Left hindlimb (tissue), 1 donor: ENCODE measurements at regions not wholly inside any gene's neighbourhood (a gene's known extent, or its start where the extent isn't known, plus 50 kb on each side); places are given as distances from the start of the nearest gene placed in this dataset.
"Not testable (repeated sequence)": the region's sequence is repeated elsewhere in the genome, so short reads cannot be mapped to it uniquely, and the experiment has no call there.

Source experiments
- DNase-seq: peaks from one replicate; pipeline ENCODE4 v3.0.0-alpha.2; 2018

DNA sequence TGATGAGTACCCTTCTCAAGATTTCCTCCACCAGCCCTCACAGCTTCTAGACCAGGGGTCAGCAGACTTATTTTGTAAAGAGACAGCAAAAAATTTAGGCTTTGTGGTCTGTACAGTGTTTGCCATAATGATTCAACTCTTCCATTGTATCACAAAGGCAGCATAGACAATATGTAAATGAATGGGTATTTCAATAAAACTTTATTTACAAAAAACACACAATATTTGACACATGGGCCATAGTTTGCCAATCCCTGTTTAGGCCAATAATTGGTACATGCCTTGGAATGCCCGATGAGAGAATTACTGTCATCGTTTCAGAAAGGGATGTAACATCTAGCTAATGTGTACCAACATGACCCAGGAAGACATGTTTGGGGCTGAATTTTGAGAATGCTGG is 178.9 kb upstream of the GALNT2 start:
- DNase-seq = no peak

GRCh38 chr1:229888561-229889001 is 178.5 kb upstream of the GALNT2 start:
- no peak for DNase-seq

DNA sequence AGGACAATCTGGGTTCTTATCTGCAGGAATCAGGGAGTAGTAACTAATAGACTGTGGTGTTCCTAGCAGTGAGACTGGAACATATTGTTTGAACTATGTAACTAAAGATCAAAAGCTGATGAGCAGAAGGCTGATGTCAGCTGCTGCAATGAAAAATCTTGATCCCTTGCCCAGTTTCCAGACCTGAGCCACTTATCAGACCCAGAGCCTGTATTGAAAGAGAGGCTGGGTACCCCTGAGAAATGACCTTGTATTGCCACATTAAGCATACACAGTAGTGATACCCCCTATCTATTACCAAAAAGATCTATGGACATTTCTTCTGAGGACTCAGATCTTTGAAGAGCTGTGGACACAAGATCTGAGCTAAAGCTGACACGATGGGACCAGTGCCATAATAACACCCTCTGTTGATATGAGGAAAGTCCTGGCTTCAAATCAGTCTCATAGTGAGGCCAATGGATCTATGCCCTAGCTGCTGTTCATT is 178.0 kb upstream of the GALNT2 start:
- no peak for DNase-seq

- no peak for DNase-seq
These were observed 175.8 kb upstream of the GALNT2 start for GRCh38 chr1:229891227-229891626.

- DNase-seq = no peak
These were observed 174.4 kb upstream of the GALNT2 start for GRCh38 chr1:229892515-229893117.

DNA sequence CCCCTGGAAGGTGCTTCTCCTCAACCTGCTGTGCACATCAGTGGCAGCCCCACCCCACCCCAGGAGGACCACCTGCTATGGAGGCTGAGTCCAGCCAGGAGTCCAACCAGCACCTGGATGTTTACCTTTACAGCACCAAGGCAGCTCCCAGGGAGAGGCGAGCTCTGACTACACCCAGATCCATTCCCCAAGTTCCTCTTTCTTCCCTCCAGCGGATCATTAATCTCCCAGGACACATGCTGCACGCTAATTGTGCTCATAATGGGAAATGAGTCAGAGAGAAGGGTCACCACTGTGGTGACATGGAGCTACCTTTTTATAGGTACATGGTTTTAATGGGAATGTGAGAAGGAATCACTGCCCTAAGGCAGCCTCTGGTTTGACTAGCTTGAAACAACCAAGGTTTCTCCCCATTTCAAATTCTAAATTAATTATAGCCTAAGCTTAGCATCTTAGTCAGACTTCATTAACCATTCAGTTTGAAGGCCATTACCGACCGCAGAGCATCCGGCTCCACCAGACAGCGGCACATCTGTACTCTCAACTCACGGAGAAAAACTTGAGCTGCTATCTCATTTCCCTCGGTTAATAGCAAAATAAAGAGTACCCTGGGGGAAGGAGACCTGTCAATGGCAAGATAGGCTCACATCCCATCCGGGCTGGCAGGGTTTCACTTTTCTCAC is 173.1 kb upstream of the GALNT2 start:
- DNase-seq = no peak

DNA sequence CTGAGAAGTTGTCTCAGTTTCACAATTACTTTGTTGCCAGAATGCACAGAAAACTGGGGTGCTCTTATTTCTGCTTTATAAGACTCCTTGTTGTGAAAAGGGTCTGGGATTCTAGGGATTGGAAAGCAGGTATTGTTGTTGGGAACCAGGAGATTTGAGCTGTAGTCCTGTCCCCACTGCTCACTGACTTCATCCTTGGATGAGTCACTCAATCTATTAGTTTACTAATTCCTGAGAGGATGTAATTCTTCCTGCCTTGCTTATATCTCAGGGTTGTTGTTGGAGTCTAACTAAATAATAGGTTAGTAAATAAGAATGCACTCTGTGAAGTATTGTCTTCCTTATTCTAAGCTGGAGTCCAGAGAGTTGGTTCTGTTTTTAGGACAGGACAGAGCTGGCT is 172.5 kb upstream of the GALNT2 start:
- DNase-seq = no peak

GRCh38 chr1:229895605-229896004 is 171.4 kb upstream of the GALNT2 start:
- no peak for DNase-seq

GRCh38 chr1:229896306-229896705 is 170.7 kb upstream of the GALNT2 start:
- DNase-seq = no peak

GRCh38 chr1:229896861-229897260 is 170.2 kb upstream of the GALNT2 start:
- no peak for DNase-seq

GRCh38 chr1:229897501-229897900 is 169.5 kb upstream of the GALNT2 start:
- DNase-seq = no peak

DNA sequence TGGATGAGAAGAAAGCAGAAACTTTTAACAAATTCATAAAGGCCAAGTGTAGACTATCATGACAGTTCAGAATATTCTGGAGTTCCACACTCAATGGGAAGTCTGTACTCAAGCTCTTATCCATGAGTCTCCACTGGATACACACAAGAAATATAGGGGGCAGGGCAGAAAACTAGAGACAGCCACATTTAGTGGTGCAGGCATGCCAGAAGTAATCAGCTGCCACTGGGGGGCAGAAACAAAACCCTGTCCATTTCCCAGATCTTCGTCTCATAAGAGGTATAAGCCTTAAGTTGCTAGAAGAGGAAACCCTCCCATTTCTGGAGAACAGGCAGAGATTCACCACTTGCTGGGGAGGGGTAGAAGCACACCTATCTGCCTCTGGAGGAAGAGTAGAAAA is 166.8 kb upstream of the GALNT2 start:
- no peak for DNase-seq

- DNase-seq = no peak
These were observed 161.9 kb upstream of the GALNT2 start for GRCh38 chr1:229905031-229905545.

DNA sequence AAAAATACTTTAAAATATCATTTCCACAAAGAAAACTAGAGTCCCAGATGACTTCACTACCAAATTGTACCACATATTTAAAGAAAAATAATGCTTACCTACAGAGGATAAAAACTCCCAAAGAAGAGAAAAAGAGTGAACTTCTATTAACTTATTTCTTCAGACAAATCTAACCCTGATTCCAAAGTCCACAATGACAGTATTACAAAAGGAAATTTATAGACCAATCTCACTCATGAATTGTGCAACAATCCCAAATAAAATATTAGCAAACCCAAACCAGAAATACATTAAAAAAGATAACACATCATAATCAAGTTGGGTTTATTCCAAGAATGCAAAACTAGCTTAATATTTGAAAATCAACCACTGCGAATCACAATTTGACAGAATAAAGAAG is 161.4 kb upstream of the GALNT2 start:
- DNase-seq = no peak

DNA sequence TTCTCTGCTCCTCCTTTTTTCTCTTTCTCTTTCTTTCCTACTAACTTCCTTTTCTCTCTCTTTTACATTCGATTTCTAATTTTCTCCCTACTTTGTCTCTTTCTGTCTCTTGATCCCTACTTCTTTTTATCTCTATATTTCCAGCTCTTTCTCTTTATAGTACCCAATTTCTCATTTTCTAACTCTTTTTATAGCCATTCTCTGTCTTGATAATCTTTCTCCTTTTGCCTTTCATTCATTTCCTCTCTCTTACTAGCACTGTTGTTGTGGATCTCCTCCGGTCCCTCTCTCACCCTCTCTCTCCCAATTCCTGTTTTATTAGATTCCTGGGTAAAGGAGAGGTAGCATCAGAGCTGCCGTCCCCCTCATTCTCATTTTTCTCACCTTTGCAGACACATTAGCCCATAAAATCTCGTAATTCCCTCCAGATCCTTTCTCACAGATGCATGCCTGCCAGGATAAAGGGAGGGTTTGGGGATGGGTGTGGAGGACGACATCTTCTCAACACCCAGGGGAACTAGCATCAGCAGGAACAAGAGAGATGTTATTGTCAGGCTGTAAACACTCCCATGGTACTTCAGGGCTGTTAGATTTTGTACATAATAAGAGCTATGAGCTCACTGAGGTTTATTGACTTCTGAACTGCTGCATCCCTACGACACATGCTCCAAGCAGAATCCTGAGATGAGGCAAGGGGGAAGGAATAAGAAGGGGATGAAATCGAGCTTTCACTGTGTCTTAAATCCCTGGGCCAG is 159.0 kb upstream of the GALNT2 start:
- no peak for DNase-seq

GRCh38 chr1:229908689-229909088 is 158.3 kb upstream of the GALNT2 start:
- no peak for DNase-seq

GRCh38 chr1:229913489-229913888 is 153.5 kb upstream of the GALNT2 start:
- no peak for DNase-seq

DNA sequence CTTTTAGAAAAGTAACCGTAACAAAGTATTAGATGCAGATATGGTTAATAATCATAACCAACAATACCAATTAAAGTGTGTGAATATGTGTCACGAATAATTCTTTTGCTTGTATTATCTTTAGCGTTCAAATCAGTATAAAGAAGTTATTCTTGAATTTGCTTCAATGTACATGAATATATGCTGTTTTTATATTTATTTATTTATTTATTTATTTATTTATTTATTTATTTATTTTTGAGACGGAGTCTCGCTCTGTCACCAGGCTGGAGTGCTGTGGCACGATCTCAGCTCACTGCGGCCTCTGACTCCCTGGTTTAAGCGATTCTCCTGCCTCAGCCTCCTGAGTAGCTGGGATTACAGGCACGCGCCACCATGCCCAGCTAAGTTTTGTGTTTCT is 147.6 kb upstream of the GALNT2 start:
- not testable (repeated sequence) for DNase-seq

DNA sequence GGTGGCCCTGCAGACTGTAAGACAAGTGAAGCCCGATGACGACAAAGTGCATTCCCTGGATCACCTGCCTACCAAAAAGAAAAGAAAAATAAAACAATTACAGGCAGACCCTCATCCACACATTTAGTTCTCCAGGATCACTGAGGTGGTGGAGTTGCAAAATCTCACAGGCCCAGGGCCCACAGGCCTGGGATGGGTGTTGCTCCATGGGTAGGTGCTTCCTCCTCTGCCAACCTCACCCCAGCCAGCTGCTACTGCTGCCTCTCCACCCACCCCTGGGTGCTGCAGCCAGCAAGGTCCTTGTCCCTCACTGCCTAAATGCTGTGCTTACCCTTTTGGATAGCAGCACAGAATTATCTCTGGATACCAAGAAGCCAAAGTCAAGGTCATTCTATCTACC is 146.4 kb upstream of the GALNT2 start:
- no peak for DNase-seq

DNA sequence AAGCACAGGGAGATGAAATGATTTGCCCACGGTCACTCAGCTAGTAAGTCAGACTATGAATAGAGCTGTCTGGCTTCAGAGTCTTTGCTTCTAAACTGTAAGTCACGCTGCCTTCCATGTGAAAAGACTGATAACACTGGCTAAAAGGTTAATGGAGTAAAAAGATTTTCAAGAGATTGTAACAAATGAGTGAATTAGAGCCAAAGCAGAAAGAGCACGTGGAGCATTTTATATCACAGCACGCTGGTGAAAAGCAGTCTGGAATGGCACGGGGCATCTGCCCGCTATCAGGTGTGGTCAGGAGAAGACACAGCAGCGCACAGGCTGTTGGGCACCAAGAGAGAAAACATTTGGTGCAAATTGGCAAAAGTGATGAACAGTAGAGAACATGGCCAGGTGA is 144.8 kb upstream of the GALNT2 start:
- DNase-seq = no peak

- no peak for DNase-seq
These were observed 142.4 kb upstream of the GALNT2 start for GRCh38 chr1:229924639-229925038.

DNA sequence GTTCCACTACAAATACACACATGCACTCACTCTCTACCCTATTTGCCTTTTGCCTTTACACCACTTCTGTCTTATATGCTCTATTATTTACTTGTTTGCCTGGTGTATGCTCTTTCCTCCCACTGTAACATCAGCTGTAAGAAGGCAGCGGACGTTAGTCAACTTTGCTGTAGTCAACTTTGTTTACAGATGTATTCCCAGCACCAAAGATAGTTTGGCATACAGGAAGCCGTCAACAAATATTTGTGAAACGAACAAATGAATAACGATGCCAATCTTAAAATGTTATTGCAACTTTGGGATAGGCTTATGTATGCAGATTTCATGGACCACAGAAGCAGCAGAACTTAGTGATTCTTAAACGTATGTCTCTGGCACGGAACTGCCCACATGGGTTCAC is 138.3 kb upstream of the GALNT2 start:
- DNase-seq = no peak

DNA sequence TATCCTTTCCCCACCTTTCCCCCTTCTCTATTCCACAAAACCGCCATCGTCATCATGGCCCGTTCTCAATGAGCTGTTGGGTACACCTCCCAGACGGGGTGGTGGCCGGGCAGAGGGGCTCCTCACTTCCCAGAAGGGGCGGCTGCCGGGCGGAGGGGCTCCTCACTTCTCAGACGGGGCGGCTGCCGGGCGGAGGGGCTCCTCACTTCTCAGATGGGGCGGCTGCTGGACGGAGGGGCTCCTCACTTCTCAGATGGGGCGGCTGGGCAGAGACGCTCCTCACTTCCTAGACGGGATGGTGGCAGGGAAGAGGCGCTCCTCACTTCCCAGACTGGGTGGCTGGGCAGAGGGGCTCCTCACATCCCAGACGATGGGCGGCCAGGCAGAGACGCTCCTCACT is 135.3 kb upstream of the GALNT2 start:
- not testable (repeated sequence) for DNase-seq

GRCh38 chr1:229935157-229935556 is 131.9 kb upstream of the GALNT2 start:
- DNase-seq = not testable (repeated sequence)
